Stimulated activated effector memory CD8-positive, alpha-beta T cell treated with anti-CD3 and anti-CD28 coated beads, Interleukin-12 subunit alpha, Interleukin-12 subunit beta, amount 100 ng/mL, for 72 hours (primary cell): ENCODE measurements at regions not wholly inside any gene's neighbourhood (a gene's known extent, or its start where the extent isn't known, plus 50 kb on each side); places are given as distances from the start of the nearest gene placed in this dataset.

Experiments
- ATAC-seq: fragments of 150-1000 bp; cut with Tn5 transposase; 2 replicates; pipeline ENCODE4 v1.10.0; 2021
- DNase-seq, 2 donors: peaks; one replicate each; pipeline ENCODE4 v3.0.0; 2021 to 2022; ENCODE audit warnings: low spot score in 2 of 2
- H3K27ac Mint-ChIP-seq: one replicate; pipeline ENCODE4 v1.8.0; 2022; ENCODE audit warnings: mild to moderate bottlenecking, mixed read lengths
- H3K36me3 Mint-ChIP-seq: one replicate; pipeline ENCODE4 v1.8.0; 2022; ENCODE audit warnings: mild to moderate bottlenecking, mixed read lengths
- H3K4me1 Mint-ChIP-seq: one replicate; pipeline ENCODE4 v1.8.0; 2022; ENCODE audit warnings: mixed read lengths
- H3K4me3 Mint-ChIP-seq: one replicate; pipeline ENCODE4 v1.8.0; 2022; ENCODE audit warnings: mild to moderate bottlenecking, mixed read lengths
- H3K9me3 Mint-ChIP-seq: one replicate; pipeline ENCODE4 v1.8.0; 2022; ENCODE audit warnings: mixed read lengths

- no peaks in the 10 kb centered on the region for H3K4me1 Mint-ChIP-seq
- H3K4me3 Mint-ChIP-seq, result no peak overlapping the region
- no peaks in the 10 kb centered on the region for H3K9me3 Mint-ChIP-seq
- no peak overlapping the region for H3K27ac Mint-ChIP-seq
- no peaks in the 10 kb centered on the region for H3K36me3 Mint-ChIP-seq
- ATAC-seq (no peak), DNase-seq (no peak)
These were observed 149.3 kb downstream of the TGFB2 start for GRCh38 chr1:218494449-218494852.

- ATAC-seq (no peak), DNase-seq (no peak)
- Mint-ChIP-seq H3K4me1 (no peaks in the 10 kb centered on the region), H3K4me3 (no peak overlapping the region), H3K9me3 (no peaks in the 10 kb centered on the region), H3K36me3 (no peaks in the 10 kb centered on the region), H3K27ac (no peak overlapping the region)
These were observed 150.8 kb downstream of the TGFB2 start for GRCh38 chr1:218495931-218496330.

GRCh38 chr1:218496561-218496960, 151.4 kb downstream of the TGFB2 start:
- no peak for ATAC-seq
- H3K4me1 Mint-ChIP-seq, result no peaks in the 10 kb centered on the region
- H3K27ac Mint-ChIP-seq, result no peak overlapping the region
- H3K4me3 Mint-ChIP-seq, result no peak overlapping the region
- no peaks in the 10 kb centered on the region for H3K9me3 Mint-ChIP-seq
- no peak for DNase-seq
- H3K36me3 Mint-ChIP-seq, result no peaks in the 10 kb centered on the region

GRCh38 chr1:218498056-218498938, 153.2 kb downstream of the TGFB2 start:
- no peak overlapping the region for H3K27ac Mint-ChIP-seq
- H3K9me3 Mint-ChIP-seq, result no peaks in the 10 kb centered on the region
- no peak for ATAC-seq
- no peak for DNase-seq
- no peaks in the 10 kb centered on the region for H3K4me1 Mint-ChIP-seq
- no peaks in the 10 kb centered on the region for H3K36me3 Mint-ChIP-seq
- no peak overlapping the region for H3K4me3 Mint-ChIP-seq

GRCh38 chr1:218499011-218499691, 154.0 kb downstream of the TGFB2 start:
- no peak for DNase-seq
- H3K27ac Mint-ChIP-seq, result no peak overlapping the region
- no peak overlapping the region for H3K4me3 Mint-ChIP-seq
- no peaks in the 10 kb centered on the region for H3K9me3 Mint-ChIP-seq
- no peaks in the 10 kb centered on the region for H3K4me1 Mint-ChIP-seq
- ATAC-seq, result no peak
- H3K36me3 Mint-ChIP-seq, result no peaks in the 10 kb centered on the region

GRCh38 chr1:218499911-218500310, 154.8 kb downstream of the TGFB2 start:
- ATAC-seq, result no peak
- no peaks in the 10 kb centered on the region for H3K36me3 Mint-ChIP-seq
- DNase-seq, result no peak
- H3K4me1 Mint-ChIP-seq, result no peaks in the 10 kb centered on the region
- no peak overlapping the region for H3K27ac Mint-ChIP-seq
- no peaks in the 10 kb centered on the region for H3K9me3 Mint-ChIP-seq
- H3K4me3 Mint-ChIP-seq, result no peak overlapping the region

- Mint-ChIP-seq H3K36me3 (no peaks in the 10 kb centered on the region), H3K4me1 (no peaks in the 10 kb centered on the region), H3K27ac (no peak overlapping the region), H3K4me3 (no peak overlapping the region), H3K9me3 (no peaks in the 10 kb centered on the region)
- ATAC-seq (no peak), DNase-seq (no peak)
These were observed 156.0 kb downstream of the TGFB2 start for GRCh38 chr1:218501161-218501560.

GRCh38 chr1:218502383-218502782, 157.2 kb downstream of the TGFB2 start:
- no peaks in the 10 kb centered on the region for H3K36me3 Mint-ChIP-seq
- H3K27ac Mint-ChIP-seq, result no peak overlapping the region
- no peak overlapping the region for H3K4me3 Mint-ChIP-seq
- ATAC-seq (no peak), DNase-seq (no peak)
- no peaks in the 10 kb centered on the region for H3K4me1 Mint-ChIP-seq
- H3K9me3 Mint-ChIP-seq, result peaks cover 5% of the 10 kb centered on the region

GRCh38 chr1:218503102-218503501, 158.0 kb downstream of the TGFB2 start:
- H3K4me1 Mint-ChIP-seq, result no peaks in the 10 kb centered on the region
- H3K4me3 Mint-ChIP-seq, result no peak overlapping the region
- DNase-seq (no peak), ATAC-seq (no peak)
- no peaks in the 10 kb centered on the region for H3K36me3 Mint-ChIP-seq
- peaks cover 5% of the 10 kb centered on the region for H3K9me3 Mint-ChIP-seq
- H3K27ac Mint-ChIP-seq, result no peak overlapping the region

- ATAC-seq, result no peak
- Mint-ChIP-seq H3K9me3 (peaks cover 7% of the 10 kb centered on the region), H3K27ac (no peak overlapping the region), H3K36me3 (no peaks in the 10 kb centered on the region), H3K4me3 (no peak overlapping the region), H3K4me1 (no peaks in the 10 kb centered on the region)
- no peak for DNase-seq
These were observed 162.3 kb downstream of the TGFB2 start for GRCh38 chr1:218507355-218508002.

GRCh38 chr1:218510153-218510772, 165.1 kb downstream of the TGFB2 start:
- no peak for DNase-seq
- Mint-ChIP-seq H3K36me3 (no peaks in the 10 kb centered on the region), H3K27ac (no peak overlapping the region), H3K4me1 (no peaks in the 10 kb centered on the region), H3K9me3 (peaks cover 12% of the 10 kb centered on the region), H3K4me3 (no peak overlapping the region)
- ATAC-seq, result no peak

GRCh38 chr1:218513328-218513727, 168.2 kb downstream of the TGFB2 start:
- H3K36me3 Mint-ChIP-seq, result no peaks in the 10 kb centered on the region
- H3K4me3 Mint-ChIP-seq, result no peak overlapping the region
- H3K9me3 Mint-ChIP-seq, result peaks cover 7% of the 10 kb centered on the region
- no peak for ATAC-seq
- H3K4me1 Mint-ChIP-seq, result no peaks in the 10 kb centered on the region
- H3K27ac Mint-ChIP-seq, result no peak overlapping the region
- DNase-seq, result no peak

GRCh38 chr1:218514689-218515088, 169.6 kb downstream of the TGFB2 start:
- Mint-ChIP-seq H3K27ac (no peak overlapping the region), H3K4me1 (no peaks in the 10 kb centered on the region)
- DNase-seq, result no peak

GRCh38 chr1:218516526-218516925, 171.4 kb downstream of the TGFB2 start:
- DNase-seq (no peak), ATAC-seq (no peak)
- H3K4me3 Mint-ChIP-seq, result no peak overlapping the region

More at GRCh38 chr1:218514689-218515088, 169.6 kb downstream of the TGFB2 start:
- H3K36me3 Mint-ChIP-seq, result no peaks in the 10 kb centered on the region
- H3K4me3 Mint-ChIP-seq, result no peak overlapping the region
- no peak for ATAC-seq
- H3K9me3 Mint-ChIP-seq, result peaks cover 7% of the 10 kb centered on the region

GRCh38 chr1:218517459-218517858, 172.3 kb downstream of the TGFB2 start:
- ATAC-seq (no peak), DNase-seq (no peak)
- H3K9me3 Mint-ChIP-seq, result peaks cover 4% of the 10 kb centered on the region
- H3K27ac Mint-ChIP-seq, result no peak overlapping the region
- no peaks in the 10 kb centered on the region for H3K4me1 Mint-ChIP-seq
- no peaks in the 10 kb centered on the region for H3K36me3 Mint-ChIP-seq
- H3K4me3 Mint-ChIP-seq, result no peak overlapping the region

More at GRCh38 chr1:218516526-218516925, 171.4 kb downstream of the TGFB2 start:
- H3K36me3 Mint-ChIP-seq, result no peaks in the 10 kb centered on the region
- H3K27ac Mint-ChIP-seq, result no peak overlapping the region
- peaks cover 7% of the 10 kb centered on the region for H3K9me3 Mint-ChIP-seq
- H3K4me1 Mint-ChIP-seq, result no peaks in the 10 kb centered on the region
